NCI-H345 treated with DMSO at 0.1 percent for 48 hours (cell line): ENCODE measurements at regions not wholly inside any gene's neighbourhood (a gene's known extent, or its start where the extent isn't known, plus 50 kb on each side); places are given as distances from the start of the nearest gene placed in this dataset.

Experiments used
- DNase-seq: peaks from one replicate; lab custom pipeline; 2025; ENCODE audit not compliant: unreplicated experiment; lab: John Stamatoyannopoulos, UW

DNA sequence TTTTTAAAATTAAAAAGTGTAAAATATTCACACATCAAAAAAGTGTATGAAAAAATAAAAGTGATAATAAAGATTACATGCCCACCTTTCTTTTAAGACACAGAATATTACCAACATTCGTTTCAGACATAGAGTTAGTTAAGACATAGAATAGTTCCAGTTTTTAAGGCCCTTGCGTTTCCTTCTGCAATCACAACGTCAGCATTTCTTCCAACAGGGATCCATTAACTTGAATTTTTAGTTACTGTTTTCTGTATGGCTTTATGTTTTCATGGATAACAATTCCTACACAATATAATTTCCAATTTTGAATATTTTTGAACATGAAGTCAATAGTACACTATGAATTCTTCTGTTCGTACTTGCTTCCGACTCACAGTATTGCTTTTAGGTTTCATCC is 170.8 kb upstream of the C11orf87 start:
- no peak for DNase-seq

- DNase-seq, result peak; percentile 95
Observed at GRCh38 chr11:109264128-109264527, 157.9 kb upstream of the C11orf87 start.

DNA sequence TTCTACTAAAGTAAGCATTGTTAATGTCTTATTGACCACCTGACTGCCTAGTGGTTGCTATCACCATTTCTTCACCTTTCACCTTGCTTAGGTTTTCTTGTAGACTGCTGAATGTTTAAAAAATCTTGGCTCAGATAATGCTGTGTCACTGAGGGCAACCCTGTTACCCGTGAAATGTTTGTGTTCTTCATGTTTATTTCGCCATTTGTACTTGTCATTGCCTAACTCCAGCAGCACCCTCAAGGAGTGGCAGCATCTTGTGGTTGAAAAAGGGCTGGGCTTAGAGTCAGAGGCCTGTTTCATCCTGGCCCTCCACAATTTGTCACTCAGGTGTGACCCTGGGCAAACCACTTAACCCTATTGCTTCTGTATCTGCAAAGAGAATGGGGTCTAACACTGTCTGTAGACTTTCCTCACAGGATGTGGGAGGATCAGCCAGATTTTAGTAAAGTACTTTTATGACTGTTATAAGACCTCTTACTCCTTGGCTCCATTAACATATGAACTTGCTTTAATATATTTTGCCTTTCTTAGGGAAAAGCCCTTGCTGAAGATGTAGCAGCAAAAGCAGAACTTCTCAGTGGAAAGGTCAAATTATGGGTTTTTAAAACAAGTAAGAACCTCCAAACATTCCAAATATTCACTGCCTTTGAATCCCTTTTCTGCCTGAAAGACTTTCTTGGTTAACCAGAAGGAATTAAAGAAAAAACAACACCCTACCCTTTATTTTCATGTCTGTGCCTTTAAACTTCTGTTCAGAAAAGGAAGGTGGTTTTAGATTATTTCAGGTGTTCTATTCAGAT is 154.5 kb upstream of the C11orf87 start:
- no peak for DNase-seq

- no peak for DNase-seq
Observed at GRCh38 chr11:109275931-109276330, 146.1 kb upstream of the C11orf87 start.

- DNase-seq, result no peak
Observed at GRCh38 chr11:109285465-109285864, 136.5 kb upstream of the C11orf87 start.

DNA sequence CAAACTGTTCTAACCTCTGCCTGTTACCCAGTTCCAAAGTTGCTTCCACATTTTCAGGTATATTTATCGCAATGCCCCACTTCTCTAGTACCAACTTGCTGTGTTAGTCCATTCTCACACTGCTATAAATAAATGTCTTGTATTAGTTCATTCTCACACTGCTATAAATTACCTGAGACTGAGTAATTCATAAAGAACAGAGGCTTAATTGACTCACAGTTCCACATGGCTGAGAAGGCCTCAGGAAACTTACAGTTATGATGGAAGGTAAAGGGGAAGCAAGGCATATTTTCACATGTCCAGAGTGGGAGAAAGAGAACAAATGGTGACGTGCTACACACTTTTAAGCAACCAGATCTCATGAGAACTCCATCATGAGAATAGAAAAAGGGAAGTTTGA is 130.4 kb upstream of the C11orf87 start:
- DNase-seq, result no peak

DNA sequence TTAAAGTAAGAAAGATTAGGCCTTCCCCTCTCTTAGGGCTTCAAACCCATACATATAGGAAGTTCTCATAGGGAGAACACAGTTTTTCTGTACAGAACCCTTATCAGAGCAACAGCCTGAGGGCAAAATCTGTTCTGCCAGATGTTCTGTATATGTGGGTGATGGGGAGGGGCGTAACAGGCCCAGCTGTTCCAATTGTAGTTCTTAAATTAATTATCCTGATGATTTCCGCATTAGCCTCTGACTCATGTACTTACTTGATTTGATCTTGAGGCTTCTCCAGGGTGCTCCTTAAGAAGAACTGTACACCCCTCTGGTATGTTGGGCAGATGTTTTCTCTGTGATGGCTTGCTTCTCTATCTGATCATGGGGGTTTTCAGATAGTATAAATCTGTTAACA is 123.1 kb upstream of the C11orf87 start:
- DNase-seq, result no peak

- no peak for DNase-seq
Observed at GRCh38 chr11:109300211-109300610, 121.8 kb upstream of the C11orf87 start.

DNA sequence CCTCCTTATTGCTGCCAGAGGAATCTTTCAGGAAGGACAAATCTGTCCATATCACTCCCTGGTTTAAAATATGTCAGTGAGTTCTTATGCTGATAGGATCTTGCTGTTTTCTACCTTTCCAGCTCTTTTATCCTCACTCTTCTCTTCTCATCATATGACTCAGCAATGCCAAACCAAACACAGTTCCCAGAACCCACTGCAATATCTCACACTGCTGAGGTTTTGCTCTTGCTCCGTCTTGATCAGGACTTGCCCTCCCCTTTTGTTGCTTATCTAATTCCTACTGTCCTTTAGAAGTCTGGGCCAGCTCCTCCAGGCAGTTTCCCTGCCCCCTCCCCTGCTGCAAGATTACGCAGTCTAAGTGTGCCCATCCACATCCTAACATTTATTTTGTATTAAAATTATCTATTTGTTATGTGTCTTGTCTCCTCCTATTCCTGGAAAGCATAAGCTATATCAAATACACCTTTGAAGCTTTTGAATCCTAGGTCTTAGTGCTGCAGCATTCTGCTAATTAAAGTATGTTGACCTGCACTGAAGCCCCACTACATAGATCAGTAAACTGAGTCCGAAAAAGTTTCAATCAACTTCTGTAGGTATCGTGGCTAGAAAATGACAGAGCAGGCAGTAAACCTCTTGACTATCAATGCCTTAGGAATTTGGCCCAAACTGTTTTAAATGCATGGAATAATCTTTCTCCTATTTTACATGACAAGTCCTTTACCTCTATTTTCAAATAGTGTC is 119.2 kb upstream of the C11orf87 start:
- no peak for DNase-seq

DNA sequence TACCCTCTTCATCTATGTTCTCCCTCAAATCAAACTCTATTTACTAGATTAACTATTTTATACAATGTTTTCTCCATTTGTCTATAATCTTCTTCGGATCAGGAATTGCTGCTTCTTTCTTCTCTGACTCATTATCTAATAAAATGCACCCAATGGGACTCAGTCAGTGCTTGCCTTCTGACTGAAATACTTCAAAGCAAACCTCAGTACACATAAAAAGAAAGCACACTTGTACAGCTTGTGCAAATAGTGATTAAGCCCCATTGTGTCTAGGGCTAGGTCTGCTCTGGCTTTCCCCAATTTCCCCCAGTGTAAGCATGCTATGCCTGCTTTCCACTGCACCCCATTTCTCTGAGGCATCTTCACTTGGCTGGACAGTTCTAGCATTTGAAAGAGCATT is 118.6 kb upstream of the C11orf87 start:
- no peak for DNase-seq

- DNase-seq, result no peak
Observed at GRCh38 chr11:109304159-109304558, 117.8 kb upstream of the C11orf87 start.

DNA sequence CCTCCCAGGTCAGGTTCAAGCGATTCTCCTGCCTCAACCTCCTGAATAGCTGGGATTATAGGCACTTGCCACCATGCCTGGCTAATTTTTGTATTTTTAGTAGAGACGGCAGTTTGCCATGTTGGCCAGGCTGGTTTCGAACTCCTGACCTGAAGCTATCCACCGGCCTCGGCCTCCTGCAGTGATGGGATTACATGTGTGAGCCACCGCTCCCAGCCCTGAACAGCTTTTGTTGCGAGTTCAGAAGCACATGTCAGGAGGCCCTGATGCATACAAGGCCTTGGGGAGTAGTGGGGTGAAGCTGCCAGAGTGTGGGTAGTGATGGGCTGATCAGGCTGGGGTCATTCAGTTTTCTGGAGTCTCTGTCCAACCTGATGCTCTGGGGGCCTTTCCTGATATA is 117.0 kb upstream of the C11orf87 start:
- DNase-seq, result no peak

GRCh38 chr11:109306322-109306721 is 115.7 kb upstream of the C11orf87 start:
- DNase-seq, result no peak

DNA sequence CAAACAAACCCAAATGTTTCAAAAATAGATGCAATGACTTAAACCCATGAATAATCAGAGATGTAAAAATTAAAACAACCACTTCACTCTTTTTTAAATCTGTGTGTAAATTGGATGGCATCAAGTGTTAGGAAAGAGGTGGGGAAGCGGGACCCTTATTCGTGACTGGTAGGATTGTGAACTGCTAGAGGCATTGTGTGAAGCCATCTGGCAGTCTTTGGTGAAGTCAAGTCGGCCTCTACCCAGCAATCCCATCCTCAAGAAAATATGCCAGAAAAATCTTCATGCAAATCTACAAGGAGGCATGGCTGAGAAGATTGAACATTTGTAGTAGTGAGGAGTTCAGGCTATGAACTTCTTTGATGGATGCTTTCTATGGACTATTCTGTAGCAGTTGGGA is 114.6 kb upstream of the C11orf87 start:
- DNase-seq, result no peak

GRCh38 chr11:109308551-109308950 is 113.4 kb upstream of the C11orf87 start:
- DNase-seq, result no peak

DNA sequence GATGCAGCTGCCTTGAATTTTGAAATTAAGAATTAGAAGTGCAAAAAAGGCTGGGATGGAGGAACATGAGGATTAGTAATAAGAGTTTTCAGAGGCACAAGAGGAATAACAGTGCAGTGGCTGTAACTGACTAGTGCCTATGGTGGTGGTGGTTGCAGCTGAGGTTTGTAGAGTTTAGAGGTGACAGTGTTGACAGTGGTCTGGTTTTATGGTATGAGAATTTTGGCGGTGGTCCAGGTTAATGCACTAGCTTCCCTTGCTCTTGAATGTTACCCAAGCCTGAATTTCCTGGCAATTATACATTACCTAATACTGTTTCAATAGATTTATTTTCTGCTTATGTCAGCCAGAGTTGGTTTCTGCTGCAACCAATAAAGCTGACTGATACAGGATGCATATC is 112.8 kb upstream of the C11orf87 start:
- peak; percentile 31 for DNase-seq

DNA sequence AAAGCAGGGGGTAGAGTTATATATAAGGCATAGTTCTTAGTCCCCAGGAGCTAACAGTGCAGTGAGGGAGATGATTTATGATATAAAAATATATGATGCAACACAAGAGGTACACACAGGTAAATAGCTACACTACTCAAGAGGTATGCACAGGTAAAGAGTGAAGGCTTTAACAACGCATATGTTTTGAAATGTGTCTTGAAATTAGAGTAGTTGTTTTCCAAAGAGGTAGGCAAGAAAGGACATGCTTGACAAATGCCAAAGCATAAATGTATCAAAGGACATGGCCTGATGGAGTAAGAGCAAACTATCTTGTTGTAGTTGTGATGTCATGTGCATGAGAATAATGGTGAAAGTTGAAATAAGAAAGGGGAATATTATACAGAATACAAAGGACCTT is 104.3 kb upstream of the C11orf87 start:
- no peak for DNase-seq

GRCh38 chr11:109320595-109320994 is 101.4 kb upstream of the C11orf87 start:
- DNase-seq, result no peak

GRCh38 chr11:109326781-109327180 is 95.2 kb upstream of the C11orf87 start:
- no peak for DNase-seq

GRCh38 chr11:109329716-109330115 is 92.3 kb upstream of the C11orf87 start:
- no peak for DNase-seq

DNA sequence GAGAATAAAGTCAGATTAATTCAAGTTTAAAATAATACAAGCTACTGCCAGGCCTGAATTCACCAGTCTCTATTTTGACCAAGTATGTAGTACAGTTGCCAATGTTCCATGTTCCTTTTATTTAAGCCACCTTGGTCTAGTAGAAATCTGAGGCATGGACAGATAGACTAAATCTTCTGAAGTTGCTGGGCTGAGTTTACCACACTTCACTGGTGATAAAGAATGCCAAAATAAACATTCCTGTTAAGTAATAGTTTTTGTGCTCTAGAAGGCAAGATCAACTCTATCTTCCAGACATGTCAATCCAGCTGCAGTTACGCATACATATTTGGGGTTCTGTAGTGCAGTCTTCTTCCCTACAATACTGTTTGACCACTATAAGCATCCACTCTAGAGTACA is 83.9 kb upstream of the C11orf87 start:
- DNase-seq, result no peak

DNA sequence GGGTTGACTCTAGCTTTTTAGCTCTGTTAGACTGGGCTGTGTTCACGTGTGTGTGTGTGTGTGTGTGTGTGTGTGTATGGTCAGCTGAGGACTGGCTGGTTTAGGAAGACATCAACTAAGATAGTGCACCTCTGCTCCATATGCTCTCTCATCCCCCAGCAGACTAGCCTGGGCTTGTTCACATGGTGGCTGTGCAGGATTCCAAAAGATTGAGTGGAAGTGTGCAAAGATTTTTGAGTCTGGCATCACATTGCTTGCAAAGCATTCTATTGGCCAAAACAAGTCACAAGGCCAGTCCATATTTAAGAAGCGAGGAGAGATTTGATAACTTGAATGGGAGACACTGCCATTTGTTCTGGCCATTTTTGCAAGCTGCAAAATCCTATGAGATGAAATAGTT is 79.7 kb upstream of the C11orf87 start:
- DNase-seq, result no peak

DNA sequence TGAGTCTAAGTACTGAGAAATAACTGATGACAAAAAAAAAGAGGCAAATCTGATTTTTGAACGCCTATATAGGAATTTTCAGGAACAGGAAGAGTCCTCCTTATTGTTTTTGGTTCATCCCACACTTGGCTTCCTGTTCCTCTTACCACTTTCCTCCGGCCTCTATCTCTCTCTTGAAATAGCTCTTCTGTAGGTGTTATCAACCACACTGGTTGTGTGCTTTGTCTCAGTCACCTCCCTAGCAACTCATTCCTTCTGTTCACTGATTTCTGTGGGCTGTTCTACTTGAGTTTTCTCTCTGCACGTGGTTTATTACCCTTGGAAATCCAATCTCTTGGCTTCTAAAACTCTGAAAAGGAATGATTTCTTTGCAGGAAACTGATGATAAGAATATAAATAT is 78.7 kb upstream of the C11orf87 start:
- no peak for DNase-seq
